ENCODE measurements at regions not wholly inside any gene's neighbourhood (a gene's known extent, or its start where the extent isn't known, plus 50 kb on each side); places are given as distances from the start of the nearest gene placed in this dataset.
A peak's percentile ranks its signal among the peaks of the same experiment; 100 is the strongest.

DNA sequence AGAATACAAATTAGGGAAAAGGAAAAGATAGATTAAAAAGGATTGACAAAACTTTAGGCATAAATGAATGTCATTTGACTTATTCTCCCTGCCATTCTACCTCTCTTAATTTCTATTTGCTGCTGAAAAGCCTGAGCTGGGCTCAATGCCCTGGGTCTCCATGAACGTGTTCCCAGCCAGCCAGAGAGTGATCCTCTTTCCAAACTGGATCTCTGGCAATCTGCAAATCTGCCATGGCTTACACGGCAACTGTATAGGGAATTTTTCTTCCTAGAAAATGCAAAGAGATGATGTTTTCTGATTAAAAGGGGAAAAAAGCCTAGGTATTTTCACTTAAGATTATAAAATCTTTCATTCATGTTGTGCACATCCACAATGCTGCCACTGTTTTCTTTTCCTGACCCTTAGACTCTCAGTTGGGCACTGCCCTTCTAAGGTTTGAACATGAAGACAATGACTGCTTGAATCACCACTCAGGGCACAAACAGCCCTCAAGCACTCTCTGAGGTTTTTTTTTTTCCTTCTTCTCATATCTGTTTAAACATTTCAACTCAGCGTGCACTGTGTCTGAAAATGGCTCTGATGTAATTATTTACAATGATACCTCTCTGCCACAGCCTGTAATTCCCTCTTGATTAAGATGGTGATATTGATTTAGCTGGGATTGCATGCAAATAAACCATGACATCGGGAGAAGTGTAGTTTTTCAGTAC lies 60.3 kb downstream of the DACT1 start:
- intact Hi-C loops (cut with DNase I), result no loop called here
- DNase-seq, result no peak
- no peak for ATAC-seq

DNA sequence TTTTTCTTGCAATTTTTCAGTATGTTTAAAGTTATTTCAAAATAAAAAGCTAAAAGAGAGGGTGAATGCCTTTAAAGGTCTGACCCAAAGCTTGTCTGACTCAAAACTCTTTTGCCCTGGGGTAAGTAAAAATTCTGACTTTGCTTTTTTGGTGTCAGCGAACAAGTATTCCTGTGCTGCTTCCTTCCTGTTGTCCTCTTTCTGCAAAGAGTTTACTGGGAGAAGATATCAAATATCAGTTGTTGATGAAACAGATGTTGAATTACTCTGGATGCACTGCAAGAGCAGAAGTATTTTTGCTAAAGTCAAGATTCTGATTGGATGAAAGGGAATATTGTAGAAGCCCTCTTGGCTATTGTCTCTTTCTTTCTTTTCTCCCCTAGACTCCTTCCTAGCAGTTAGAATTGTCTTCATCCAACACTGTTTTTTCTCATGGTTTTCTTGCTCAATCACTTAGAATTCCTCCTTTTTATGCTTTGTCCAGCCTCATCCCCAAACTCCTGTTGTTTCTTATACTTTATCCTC lies 62.0 kb downstream of the DACT1 start:
- intact Hi-C loops (cut with DNase I), result no loop called here
- no peak for ATAC-seq
- no peak for DNase-seq

DNA sequence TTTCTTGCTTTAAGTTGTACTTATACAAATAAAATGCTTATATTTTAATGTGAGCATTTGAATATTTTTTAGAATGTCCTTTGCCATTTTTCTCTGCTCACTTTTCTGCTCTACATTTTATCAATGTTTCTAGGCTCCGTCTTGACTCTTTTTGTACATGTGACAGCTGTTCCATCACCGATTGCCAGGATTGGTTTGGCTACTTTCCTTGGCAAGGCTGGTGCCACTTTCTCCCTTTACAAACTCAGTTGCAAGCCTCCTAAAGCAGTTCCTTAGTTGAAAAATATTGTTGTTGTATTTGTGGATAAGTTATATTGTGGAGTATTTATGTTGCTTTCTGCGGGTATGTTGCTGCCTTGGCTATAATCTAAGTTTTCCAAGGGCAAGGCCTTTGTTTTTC lies 63.4 kb downstream of the DACT1 start:
- intact Hi-C loops (cut with DNase I), result no loop called here
- peak in 1 of 2 donors; percentile 54 for ATAC-seq
- no peak for DNase-seq

DNA sequence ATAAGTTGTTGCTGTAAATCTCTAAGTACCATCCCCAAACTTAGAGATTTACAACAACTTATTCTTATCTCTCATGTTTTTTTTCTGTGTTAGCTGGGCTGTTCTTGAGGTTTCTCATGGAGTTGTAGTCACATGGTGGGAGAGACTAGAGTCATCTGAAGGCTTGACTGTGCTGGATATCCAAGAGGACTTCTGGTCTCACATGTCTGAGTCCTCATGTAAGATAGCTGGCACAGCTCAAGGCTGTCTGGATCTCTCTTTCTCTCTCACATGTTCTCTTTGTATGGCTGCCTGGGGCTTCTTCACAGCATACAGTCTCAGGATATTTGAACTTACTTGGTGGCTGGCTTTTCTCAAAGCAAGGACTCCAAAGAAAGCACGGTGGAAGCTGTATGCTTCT lies 63.8 kb downstream of the DACT1 start:
- ATAC-seq (peak; percentile 51 to 64), DNase-seq (no peak)
- intact Hi-C loops (cut with DNase I), result no loop called here

DNA sequence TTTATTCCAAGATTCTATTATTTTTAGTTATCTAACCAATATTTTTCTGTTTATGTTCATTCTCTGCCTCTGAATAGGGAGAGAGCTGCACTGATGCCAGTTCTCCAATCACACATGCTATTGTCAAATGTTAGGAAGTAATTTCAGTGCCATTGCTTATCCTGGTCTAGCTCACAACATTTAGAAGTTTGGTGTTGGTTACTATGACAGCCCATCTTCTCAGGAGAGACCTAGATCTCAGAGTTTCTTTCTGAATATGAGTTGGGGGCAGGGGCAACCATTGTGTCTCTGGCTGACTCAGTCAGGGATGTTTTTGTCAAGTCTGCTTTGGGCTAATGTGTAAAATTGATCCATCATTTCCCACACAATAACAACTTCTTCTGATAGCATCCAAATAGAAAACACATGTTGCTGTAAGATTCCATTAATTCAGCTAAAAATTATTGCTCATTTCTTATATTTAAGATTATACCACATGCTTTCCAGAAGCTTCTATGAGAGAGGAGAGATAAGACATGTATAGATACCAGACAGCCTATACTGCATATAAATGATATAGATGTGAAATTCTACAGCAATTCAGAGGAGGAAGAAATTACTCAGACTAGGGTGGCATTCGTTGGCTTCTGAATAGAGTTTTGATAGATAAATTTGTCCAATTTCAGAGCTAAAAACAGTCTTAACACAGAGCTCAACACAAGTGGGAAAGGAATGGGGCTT lies 64.8 kb downstream of the DACT1 start:
- ATAC-seq, result peak in 1 of 2 donors; percentile 27
- no peak for DNase-seq
- intact Hi-C loops (cut with DNase I), result no loop called here

DNA sequence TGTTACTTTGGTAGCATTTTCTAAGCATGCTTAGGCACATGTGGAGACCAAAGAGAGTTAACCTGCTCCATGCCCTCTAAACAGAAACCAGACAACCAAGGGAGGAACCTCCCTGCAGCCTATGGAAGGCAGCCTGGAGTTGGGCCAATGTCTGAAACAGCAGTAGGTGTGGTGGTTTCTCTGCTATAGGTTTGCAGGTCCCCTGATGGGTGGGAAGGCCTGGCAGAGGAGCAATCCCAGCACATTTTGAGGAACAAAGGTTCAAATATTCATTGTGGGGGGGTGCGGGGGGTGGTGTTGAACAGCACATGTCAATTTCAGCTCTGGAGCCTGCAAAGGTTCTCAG lies 65.4 kb downstream of the DACT1 start:
- no peak for ATAC-seq
- intact Hi-C loops (cut with DNase I), result no loop called here

DNA sequence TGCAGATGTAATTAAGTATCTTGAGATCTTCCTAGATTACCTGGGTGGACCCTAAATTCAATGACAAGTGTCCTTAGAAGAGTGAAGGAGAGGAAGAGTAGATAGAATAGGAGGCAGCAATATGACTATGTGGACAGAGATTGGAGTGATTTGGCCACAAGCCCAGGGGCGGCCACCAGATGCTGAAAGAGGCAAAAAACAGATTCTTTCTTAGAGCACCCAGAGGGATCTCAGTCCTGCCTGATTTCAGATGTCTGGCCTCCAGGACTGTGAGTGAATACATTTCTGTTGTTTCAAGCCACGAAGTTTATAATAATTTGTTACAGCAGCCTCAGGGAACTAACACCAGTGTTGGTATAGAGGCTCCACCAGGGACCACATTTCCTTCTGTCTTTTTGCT lies 67.3 kb downstream of the DACT1 start:
- intact Hi-C loops (cut with DNase I), result no loop called here
- ATAC-seq, result no peak

More for the DNA sequence above, 65.4 kb downstream of the DACT1 start:
- no peak for DNase-seq

DNA sequence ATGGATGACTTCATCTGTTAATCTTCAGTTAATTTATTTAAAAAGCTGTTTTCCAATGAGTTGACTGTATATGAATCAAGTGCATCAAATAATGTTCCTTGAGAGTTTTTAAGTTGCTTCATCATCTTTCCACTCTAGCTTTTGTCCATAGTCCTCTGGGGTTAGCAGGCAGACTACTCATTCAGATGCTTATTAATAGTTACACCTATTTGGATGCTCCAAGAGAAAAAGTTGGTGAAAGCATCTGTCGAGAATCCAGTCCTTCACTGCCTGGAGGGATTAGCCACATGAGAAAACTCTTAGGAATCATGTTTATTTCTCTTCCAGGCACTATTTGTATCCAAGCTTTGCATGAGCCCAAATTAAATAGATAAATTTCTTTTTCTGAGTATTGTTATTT lies 70.2 kb downstream of the DACT1 start:
- intact Hi-C loops (cut with DNase I), result no loop called here
- no peak for ATAC-seq
- no peak for DNase-seq

More for the DNA sequence above, 67.3 kb downstream of the DACT1 start:
- peak; percentile 41 for DNase-seq

DNA sequence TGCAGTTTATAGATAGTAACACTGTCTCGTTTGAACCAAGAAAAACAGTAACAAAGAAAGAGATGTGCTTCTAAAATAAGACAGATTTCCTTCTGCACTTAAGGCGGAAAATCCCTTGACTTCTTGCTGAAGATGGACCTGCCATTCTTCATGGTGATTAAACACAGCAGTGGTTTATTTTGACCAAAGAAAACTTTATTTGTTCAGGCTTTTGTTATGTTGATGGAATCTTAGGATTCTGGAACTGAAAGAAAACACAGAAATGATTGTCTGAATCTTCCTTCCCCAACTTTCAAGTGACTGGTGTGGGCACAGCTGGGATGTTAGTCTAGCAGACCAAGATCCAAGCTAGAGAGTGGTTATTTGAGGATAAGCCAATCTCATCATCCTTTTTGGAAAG lies 72.2 kb downstream of the DACT1 start:
- DNase-seq (no peak), ATAC-seq (no peak)
- intact Hi-C loops (cut with DNase I), result no loop called here

DNA sequence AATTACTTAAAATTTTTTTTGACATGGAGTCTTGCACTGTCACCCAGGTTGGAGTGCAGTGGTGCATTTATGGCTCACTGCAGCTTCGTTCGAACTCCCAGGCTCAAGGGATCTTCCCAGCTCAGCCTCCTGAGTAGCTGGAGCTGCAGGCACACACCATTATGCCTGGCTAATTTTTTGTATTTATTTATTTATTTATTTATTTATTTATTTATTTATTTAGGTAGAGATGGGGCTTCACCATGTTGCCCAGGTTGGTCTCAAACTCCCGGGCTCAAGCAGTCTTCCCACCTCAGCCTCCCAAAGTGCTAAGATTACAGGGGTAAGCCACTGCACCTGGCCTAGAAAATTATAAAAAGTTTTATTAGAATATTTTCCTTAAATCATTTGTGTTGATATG lies 73.6 kb downstream of the DACT1 start:
- no peak for DNase-seq
- ATAC-seq, result no peak
- intact Hi-C loops (cut with DNase I), result no loop called here

DNA sequence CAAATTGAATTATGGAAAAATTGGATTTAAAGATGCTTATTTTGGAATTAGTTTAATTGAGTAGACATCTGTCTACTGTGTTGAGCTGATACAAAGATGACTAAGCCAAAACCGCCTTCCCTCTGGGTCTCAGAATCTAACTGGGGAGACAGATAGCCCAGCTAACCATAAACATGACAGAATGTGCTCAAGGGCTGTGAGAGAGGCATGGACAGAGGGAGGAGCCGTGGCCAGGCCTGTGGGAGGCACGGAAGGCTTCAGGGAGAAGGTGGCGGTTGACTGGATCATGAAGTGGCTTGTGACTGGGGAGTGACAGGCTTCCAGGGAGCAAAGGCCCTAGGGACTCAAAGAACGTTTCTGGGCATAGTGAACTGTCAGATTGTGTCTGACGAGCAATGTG lies 74.6 kb downstream of the DACT1 start:
- no peak for DNase-seq
- intact Hi-C loops (cut with DNase I), result no loop called here

DNA sequence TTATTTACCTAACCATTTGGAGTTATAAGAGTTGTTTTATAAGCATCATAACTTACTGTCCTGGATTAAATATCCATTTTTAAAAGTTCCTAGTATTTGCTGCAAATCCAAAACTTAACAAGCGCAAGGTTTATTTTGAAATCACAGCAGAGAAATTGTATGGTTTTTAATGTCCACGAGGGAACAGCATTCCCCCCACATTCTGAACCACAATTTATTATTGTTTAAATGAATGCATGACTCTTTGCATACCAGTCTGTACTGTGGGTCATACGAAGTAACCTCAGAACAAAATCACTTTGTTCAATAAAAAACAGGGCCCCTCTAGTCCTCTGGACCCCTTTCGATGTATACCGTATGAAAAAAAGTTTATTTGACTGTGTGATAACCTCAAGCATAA lies 75.9 kb downstream of the DACT1 start:
- intact Hi-C loops (cut with DNase I), result no loop called here
- DNase-seq (no peak), ATAC-seq (no peak)

More for the DNA sequence above, 74.6 kb downstream of the DACT1 start:
- peak in 1 of 2 donors; percentile 75 for ATAC-seq

DNA sequence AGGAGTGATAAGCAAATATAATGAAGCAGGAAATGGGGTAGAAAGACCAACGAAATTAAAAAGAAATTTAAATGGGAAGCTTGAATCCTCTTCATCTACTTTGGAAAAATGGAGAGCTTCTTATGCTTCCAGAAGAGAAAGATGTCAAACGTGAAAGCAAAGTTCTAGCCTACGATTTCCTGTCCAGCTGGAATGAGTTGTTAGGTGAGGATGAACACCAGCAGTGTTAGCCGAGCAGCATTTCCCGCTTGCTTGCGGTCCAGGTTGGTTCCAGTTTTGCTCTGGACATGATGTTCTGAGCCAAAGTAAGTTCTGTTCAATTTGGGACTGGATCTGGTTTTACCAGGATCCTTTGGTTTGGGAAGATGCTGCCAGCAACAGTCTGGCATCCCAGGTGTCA lies 78.9 kb downstream of the DACT1 start:
- ATAC-seq (no peak), DNase-seq (no peak)
- intact Hi-C loops (cut with DNase I), result no loop called here

DNA sequence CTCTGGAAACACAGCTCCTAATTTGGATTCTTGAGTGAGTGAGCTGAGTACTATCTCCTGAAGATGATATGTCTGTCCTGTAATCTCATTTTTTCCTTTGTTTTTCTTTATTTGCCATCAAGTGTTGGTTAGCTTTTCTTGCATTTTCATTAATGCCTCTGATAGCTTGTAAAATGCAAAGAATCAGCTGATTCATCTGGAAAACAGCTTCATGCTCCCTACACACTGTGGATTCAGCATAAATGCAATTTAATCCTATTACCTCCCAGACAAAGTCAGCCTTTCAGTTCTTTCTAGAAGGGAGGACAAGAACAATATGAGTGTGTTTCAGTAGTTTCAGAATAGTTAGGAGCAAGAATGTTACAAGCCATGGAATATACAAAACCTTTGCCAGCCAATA lies 79.4 kb downstream of the DACT1 start:
- no peak for ATAC-seq
- intact Hi-C loops (cut with DNase I), result no loop called here
- DNase-seq, result no peak

DNA sequence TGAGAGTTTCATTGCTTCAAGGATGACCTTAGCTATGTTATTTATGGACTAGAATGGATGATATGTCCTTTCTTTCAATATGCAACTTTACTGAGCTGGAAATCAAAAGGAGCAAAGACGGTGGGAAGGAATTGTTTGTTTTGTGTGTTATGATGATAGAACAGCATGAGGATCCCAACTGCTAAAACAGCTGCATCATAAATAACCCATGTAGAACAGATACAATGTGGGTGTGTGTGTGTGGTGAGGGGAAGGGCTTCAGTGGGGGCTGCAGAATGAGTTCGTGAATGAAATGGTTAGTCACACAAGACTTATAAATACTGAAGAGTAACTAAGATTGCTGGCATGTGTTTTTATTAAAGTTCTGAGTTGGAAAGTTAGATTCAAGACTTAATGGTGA lies 80.1 kb downstream of the DACT1 start:
- ATAC-seq (no peak), DNase-seq (no peak)
- intact Hi-C loops (cut with DNase I), result no loop called here

DNA sequence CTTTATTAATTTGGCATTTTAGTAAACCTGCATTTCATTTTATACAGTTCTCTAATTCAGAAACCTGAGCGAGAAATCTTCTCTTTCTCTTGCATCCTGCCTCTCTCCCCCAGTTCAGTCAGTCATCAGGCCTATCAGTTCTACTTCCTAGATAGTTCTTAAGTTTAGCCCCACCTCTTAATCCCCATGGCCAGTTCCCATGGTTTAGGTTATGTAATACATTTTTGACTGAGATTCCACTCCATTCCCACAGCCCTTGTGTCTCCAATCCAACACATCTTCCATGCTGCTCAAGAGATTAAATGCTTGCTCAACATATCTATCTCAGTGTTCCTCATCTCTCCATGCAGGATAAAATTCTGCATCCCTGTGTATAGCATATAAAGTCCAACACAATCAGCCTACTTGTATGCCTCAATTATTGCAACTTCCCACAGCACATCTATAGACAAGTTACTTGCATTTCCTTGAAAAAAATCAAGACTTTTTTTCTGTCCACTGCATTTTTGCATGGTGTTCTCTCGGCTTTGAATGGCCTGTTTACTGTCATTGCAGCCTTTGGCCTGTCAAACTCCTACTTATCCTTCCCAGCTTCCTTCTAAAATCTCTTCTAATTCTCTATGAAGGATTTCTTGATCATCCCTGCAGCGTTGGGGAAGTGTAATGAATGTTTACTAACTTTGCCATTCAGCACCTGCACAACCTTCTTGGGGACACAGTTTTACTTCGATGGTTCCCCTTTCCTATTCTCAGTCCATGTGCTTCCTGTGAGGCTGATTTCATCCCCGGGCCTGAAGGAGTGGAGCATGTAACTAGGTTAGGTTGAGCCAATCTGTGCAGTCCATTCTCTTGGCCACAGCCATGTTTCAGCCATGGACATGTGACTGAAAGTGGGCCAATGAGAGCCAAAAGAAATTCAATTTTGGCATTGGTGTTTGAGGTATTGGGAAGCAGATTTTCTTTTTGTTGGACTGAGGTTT lies 80.8 kb downstream of the DACT1 start:
- intact Hi-C loops (cut with DNase I), result no loop called here
- DNase-seq (no peak), ATAC-seq (no peak)

DNA sequence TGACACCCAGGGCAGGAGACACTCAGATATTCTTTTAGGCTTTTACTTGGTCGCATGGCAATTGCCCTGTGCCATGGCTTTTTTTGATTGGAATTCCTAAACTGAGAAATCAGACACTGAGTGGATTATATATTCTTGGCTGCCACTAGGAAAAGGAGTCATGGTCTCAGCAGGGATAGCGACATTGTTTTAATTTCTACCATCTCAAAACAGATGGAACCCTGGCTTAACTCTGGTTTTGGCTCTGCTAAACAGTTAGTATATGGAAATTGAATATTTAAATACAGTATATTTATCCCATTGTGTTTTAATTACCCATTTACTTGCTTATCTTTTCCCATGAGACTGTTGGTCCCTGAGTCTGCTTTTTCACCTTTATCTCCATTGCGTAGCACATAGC lies 84.0 kb downstream of the DACT1 start:
- no peak for DNase-seq
- intact Hi-C loops (cut with DNase I), result no loop called here
- no peak for ATAC-seq

DNA sequence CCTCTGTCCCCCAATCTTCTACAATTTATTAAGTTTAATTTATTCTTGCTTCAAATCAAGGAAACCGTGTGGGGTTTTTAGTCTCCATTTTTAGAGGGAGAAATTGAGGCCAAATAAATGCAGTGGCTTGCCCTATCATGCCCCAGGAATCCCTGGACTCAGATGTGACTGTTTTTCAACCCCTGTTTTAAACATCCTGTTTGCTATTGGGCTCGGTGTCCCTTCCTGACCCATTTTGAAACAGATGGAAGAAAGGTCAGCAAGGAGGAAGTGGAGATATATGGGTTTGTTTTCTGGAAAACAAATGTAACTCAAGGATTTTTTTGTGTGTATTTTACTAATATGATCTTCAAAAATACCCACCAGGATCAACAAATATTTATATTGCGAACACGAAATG lies 84.7 kb downstream of the DACT1 start:
- intact Hi-C loops (cut with DNase I), result no loop called here
- ATAC-seq (no peak), DNase-seq (no peak)

DNA sequence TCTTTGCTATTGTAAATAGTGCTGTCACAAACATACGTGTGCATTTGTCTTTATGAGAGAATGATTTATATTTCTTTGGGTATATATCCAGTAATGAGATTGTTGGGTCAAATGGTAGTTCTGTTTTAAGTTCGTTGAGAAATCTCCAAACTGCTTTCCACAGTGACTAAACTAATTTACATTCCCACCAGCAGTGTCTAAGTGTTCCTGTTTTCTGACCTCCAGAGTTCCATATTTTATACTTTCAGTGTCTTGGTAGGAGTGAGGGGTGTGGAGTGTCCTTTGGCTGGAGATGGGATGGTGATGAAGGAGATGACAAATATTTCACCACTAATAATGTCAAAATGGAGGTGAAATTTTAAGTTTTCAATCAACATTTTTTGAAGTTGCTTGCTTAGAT lies 86.4 kb downstream of the DACT1 start:
- ATAC-seq (no peak), DNase-seq (no peak)
- intact Hi-C loops (cut with DNase I), result no loop called here

DNA sequence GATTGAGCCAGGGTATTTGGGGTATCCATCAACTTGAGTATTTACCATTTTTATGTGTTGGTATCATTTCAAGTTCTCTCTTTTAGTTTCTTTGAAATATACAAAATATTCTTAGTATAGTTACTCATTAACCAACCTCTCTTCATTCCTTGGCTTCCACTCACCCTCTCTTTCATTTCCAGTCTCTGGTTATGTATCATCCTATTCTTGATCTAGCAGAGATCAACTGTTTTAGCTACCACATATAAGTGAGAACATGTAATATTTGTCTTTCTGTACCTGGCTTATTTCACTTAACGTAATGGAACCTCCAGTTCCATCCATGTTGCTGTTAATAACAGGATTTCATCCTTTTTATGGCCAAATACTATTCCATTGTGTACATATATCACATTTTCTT lies 86.9 kb downstream of the DACT1 start:
- ATAC-seq (no peak), DNase-seq (no peak)
- intact Hi-C loops (cut with DNase I), result no loop called here

All from left cardiac atrium (tissue), 4 donors.